H54 (cell line): ENCODE measurements at regions not wholly inside any gene's neighbourhood (a gene's known extent, or its start where the extent isn't known, plus 50 kb on each side); places are given as distances from the start of the nearest gene placed in this dataset.

ENCODE experiments used
- DNase-seq: peaks from one replicate; pipeline ENCODE4 v3.0.0; 2011; ENCODE audit warnings: low spot score, mixed read lengths; ENCODE audit not compliant: insufficient read length
- FAIRE-seq: peaks from 3 replicates; lab custom pipeline; 2011; peaks lifted over from hg19 to GRCh38; lab: Jason Lieb, UNC
- POLR2A ChIP-seq: IDR thresholded peaks from 2 replicates; pipeline ENCODE4 v1.6.1; 2011; ENCODE audit warnings: low read depth, mild to moderate bottlenecking, low read length

DNA sequence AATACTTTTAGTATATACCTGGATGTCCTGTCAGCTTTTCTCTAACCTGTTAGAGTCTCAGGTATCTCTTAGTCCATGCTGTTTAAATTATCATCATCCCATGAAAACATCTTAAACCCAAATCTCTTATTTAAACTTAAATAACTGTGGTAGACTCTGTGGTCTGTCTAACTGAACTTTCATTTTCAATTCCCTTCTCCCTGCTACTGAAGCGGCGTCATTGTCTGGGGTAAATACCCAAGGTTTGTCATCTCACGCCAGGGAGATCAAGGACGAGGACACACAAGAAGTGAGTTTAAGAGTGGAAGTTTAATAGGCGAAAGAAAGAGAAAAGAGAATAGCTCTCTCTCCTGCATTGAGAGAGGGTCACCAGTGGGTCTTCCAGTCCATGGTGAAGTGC lies 804.4 kb upstream of the CELF2 start:
- FAIRE-seq (no peak), DNase-seq (no peak)
- no peak for TF ChIP-seq POLR2A

DNA sequence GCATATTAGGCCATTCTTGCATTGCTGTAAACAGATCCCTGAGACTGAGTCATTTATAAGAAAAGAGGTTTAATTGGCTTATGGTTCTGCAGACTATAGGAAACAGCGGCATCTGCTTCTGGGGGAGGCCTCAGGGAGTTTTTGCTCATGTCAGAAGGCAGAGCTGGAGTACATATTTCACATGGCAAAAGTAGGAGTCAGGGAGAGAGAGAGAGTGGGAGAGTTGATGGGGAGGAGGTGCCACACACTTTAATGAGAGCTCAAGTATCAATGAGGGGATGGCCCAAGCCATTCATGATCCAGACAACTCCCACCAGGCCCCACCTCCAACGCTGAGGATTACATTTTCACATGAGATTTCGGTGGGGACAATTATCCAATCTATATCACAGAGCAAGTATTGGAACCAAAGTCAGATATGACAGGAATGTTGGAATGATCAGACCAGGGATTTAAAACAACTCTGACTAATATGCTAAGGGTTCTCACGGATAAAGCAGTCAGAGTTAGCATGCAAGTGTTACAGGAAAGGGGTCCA lies 795.3 kb upstream of the CELF2 start:
- FAIRE-seq, result no peak
- TF ChIP-seq POLR2A, result no peak
- no peak for DNase-seq

DNA sequence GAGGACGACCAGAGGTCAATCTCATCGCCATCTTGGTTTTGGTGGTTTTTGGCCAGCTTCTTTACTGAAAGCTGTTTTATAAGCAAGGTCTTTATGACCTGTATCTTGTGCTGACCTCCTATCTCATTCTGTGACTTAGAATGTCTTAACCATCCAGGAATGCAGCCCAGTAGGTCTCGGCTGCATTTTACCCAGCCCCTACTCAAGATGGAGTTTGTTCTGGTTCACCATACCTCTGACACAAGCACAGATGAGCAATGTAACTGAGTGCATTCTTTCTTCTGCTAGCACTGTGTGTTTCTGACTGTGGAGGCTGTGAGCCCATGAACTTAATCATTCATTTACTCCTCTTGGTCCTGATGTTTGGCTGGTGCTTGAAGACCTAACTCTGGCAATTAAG lies 794.5 kb upstream of the CELF2 start:
- no peak for DNase-seq
- FAIRE-seq, result no peak
- no peak for TF ChIP-seq POLR2A

DNA sequence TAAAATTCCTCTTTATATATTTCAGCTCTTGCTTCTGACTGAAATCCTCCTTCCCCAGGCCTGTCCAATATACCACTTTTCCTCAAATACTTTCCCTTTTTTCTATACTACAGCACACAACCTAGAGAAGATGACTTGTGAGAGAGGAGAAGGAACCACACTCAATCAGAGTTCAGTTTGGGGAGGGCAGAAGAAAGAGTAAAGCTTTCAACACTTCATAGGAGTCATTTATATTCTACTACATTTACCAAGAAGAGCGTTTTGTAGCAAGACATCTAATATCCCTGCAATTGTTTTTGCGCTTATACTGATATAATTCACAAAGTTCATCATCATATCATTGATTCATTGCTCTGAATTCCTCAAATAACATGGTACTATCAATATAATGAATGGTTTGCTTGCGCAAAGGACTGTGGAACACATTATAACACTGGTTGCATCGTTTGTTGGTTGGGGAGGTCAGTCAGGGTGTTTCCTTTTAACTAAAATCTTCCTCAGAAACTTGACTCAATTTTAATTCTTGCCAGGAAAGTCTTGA lies 792.5 kb upstream of the CELF2 start:
- DNase-seq, result no peak
- TF ChIP-seq POLR2A, result no peak
- FAIRE-seq, result no peak

DNA sequence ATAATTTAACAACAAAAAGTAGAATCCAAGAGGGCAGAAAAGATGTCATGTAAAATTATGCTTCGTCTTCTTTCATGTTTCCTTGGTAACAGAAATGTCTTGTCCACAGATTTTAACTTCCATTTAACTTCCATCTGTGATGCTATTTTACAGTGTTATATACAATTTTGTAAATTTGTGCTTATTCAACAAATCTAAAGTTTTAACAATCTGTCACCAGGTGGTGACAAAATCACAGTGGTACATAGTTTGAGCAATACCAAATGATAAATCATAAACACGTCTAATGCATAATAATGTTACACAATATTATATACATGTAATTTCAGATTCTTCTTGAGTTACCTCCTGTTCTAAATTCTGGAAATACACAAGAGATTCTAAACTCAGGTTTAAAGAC lies 784.4 kb upstream of the CELF2 start:
- no peak for FAIRE-seq
- TF ChIP-seq POLR2A, result no peak
- DNase-seq, result no peak

DNA sequence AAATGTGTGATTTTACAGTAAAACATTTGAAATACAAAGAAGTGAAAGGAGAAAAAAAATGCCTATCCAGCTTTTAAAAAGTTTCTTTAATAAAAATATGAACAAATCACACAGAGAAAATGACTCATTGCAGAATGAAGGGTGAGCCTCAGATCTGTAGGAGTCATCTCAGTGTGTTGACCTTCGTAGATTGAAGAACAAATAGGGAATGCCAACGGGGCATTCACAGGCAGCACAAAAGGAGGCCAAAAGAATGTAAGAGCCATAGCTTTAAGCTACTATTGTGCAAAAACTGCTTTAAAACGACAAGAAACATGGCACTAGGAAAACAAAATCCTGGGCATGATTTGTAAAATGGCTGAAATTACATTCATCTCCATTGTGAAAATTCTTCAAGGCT lies 782.7 kb upstream of the CELF2 start:
- DNase-seq, result no peak
- FAIRE-seq, result no peak

DNA sequence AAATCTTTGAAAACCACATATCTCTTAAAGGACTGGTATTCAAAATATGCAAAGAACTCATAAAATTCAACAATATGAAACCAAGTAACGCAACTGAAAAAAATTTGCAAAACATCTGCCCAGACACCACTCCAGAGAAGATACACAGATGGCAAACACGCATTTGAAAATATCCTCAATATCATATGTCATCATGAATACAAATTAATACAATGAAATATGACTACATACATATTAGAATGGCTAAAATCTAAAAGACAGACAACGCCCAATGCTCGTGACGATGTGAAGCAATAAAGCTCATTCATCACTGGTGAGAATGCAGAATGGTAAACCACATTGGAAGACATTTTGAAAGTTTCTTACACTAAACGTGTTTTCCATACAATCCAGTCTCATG lies 770.1 kb upstream of the CELF2 start:
- DNase-seq (no peak), FAIRE-seq (no peak)
- TF ChIP-seq POLR2A, result no peak

More for the DNA sequence above, 782.7 kb upstream of the CELF2 start:
- no peak for TF ChIP-seq POLR2A

DNA sequence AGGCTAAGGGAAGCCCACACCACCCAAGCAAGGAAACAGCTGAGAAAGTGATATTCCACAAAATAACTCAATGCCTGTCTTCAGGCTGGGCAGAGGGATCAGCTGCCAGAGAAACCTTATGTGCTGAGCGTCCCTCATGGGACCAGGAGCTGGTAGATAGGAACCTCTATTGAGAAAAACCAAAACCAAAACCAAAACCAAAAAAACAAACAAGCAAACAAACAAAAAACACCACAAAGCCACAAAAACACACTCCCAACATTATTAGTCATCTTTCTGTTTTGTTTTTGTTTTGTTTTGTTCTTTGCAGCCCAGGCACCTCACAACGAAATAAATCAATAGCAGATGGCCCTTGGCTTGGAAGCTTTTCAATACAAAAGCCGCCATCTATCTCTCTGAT lies 760.8 kb upstream of the CELF2 start:
- DNase-seq (no peak), FAIRE-seq (no peak)
- no peak for TF ChIP-seq POLR2A

DNA sequence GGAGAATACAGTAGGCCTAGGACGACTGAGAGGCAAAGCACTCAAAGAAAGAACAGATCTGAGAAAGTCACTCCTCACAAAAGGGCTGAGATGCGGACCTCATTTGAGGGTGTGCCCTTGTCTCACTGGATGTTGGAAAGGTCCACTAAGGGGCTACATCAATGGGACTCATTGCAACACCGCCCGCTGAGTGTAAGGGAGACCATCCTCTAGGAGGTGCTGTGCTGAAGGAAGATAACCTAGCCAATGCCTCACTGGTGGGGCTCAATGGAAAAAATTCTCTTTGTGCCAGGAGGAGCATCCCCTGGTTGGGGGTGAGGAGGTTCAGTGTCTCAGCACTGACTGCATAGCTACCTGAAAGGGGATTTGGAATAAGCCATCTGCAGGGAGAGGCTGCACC lies 758.7 kb upstream of the CELF2 start:
- TF ChIP-seq POLR2A, result no peak
- no peak for DNase-seq
- FAIRE-seq, result no peak

DNA sequence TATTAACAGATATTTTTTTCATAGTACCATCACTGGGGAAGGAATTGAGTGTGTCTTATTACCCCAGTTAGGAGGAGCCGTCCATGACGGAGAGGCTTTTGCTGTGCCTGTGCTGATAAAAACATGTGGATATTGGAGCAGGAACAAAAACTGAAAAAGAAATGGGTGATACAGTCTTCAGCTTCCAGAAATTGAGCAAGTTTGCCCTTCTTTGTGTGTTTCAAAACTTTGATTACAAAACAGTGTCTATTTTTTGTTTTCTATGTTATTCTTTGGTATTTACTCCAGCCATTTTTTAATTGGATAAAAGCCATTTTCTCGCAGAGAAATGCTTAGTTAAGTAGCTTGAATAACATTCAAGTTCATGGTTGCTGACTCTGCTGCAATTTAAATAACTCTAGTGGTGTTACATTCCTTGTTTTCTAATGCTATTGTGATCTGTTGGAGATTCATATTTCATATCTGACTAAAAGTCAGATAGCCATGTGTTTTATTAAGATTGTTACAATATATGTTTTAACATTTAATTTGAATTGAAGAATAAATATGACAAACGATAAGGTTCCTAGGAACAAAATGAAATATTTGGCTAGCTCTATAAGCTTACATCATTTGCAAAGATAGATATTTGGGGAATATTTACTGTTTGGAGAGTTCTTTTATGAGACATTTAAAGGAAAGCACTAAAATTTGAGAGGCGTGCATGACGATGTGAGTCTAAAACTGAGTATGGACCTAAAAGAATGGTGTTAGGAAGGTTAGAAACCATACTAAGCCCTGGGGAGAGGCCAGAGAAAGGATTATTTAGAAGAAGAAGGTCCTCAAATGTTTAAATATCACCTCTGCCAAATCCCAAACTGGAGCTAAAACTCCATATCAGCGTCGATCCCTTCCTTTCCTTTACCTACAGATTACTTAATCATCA lies 747.3 kb upstream of the CELF2 start:
- DNase-seq (no peak), FAIRE-seq (no peak)
- no peak for TF ChIP-seq POLR2A

DNA sequence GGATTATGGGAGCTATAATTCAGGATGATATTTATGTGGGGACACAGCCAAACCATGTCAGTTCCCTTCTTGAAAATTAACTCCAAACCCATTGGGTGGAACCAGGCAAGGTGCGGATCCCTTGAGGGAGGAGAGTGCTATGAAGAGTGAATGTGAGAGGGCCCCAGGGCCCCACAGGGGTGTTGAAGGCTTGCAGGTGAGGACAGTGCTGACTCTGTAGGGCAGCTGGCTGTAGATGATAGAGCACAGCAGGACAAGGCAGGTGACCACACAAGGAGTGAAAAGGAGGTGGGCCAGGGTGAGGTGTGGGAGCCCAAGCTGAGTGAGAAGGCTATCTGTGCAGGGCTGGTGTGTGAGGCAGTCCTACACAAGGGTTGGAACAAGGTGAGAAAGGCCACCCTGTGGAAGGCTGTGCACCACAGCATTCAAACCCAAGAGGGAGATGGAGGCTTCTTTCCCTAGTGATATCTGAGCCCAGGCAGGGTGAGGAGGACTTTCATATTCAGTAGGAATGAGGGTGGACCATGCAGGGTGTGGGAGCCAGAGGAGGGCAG lies 746.0 kb upstream of the CELF2 start:
- TF ChIP-seq POLR2A, result no peak
- no peak for DNase-seq
- no peak for FAIRE-seq

DNA sequence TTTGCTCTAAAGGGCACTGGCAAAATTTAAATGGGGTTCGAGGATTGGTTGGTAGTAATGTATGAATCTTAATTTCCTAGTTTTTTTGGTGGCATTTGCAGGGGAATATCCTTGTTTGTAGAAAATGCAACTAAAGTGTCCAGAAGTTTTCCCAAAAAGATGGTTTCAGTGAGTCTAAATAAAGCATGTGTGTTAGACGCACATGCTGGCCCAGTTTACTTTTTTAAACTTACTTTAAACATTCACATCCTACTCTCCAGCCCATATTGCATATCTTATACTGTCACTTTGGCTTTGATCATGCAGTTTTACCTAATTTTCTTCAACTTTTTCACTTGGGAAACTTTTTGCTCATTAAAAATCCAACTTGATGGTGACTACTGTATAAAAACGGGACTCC lies 744.0 kb upstream of the CELF2 start:
- no peak for FAIRE-seq
- TF ChIP-seq POLR2A, result no peak
- DNase-seq, result no peak

DNA sequence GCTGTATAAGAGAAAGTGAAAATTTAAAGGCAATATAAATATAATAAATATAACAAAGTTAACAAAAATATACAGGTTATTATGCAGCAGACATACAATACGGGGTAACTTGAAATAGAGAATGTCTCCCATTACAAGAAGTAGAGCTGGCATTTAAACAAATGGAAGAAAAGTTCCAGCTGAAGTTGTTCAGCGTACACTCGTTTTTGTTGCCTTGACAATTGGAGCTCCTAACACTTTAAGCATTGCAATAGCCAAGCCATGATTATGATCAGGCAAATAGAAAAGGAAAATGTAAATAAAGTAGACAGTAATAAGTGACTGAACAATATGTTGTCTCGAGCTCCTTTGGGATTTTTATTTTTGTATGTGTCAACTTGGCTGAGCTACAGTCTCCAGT lies 737.8 kb upstream of the CELF2 start:
- no peak for DNase-seq
- no peak for FAIRE-seq
- no peak for TF ChIP-seq POLR2A

DNA sequence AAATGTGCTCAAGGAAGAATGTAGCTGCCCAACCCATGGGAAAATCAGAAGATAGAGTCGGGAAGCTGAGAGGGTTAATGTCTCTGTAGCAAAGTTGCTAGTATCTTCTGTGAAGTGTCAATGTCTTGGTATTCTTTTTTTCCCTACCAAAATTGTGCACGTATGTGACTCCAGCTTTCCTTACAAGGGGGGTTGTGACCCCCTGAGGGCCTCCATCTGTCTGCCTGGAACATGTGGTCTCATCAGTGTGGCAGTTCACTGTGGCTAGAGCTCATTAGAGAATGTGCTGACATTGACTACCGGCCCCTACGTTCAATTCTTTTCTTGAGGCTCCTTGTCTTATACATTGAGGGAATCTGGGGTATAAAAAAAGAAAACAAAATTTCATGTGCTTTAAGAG lies 725.2 kb upstream of the CELF2 start:
- no peak for TF ChIP-seq POLR2A
- no peak for FAIRE-seq
- DNase-seq, result no peak
